LNCAP (cell line): ENCODE measurements at regions not wholly inside any gene's neighbourhood (a gene's known extent, or its start where the extent isn't known, plus 50 kb on each side); places are given as distances from the start of the nearest gene placed in this dataset.

Experiments used
- TF ChIP-seq, protein P1 (sequence below): fragments of 450-650 bp; IDR thresholded peaks from 2 replicates; pipeline ENCODE4 v1.5.1; 2017; ENCODE audit warnings: mild to moderate bottlenecking

- TF ChIP-seq, protein P1, sequence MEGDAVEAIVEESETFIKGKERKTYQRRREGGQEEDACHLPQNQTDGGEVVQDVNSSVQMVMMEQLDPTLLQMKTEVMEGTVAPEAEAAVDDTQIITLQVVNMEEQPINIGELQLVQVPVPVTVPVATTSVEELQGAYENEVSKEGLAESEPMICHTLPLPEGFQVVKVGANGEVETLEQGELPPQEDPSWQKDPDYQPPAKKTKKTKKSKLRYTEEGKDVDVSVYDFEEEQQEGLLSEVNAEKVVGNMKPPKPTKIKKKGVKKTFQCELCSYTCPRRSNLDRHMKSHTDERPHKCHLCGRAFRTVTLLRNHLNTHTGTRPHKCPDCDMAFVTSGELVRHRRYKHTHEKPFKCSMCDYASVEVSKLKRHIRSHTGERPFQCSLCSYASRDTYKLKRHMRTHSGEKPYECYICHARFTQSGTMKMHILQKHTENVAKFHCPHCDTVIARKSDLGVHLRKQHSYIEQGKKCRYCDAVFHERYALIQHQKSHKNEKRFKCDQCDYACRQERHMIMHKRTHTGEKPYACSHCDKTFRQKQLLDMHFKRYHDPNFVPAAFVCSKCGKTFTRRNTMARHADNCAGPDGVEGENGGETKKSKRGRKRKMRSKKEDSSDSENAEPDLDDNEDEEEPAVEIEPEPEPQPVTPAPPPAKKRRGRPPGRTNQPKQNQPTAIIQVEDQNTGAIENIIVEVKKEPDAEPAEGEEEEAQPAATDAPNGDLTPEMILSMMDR, result no peak
Measured at GRCh38 chr10:113303544-113304146, 249.2 kb upstream of the HABP2 start.

DNA sequence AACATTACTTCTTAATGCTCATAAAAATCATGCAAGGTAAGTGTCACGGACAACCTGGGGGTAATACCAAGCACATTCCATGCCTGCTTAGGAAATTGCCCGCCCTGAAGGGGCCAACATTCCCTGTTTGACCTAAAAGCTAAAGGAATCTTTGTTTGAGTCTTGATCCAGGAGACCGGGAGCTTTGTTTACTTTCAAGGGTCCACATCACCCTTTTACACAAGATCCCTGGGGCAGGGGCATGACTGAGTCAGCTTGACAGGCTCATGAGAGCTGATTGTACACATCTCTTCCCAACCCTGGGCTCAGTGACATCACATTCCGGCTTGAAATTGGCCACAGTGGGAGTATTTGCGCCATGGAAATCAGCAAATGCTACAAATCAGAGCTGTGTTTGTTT, 248.1 kb upstream of the HABP2 start:
- TF ChIP-seq, protein P1, result no peak

DNA sequence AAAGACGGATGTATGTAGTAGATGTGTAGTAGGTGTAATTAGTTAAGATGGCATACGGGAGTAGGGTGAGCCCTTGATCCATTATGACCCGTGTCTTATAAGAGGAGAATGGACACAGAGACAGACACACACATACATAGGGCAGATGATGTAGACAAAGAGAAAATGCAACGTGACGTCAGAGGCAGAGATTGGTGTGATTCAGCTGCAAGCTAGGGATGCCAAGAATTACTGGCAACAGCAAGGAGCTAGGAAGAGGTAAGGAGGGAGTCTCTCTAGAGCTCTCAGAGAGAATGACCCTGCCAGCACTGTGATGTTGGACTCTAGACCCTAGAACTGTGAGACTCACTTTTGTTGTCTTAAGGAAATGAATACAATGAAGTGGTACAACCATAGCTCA, 247.0 kb upstream of the HABP2 start:
- TF ChIP-seq, protein P1, result no peak

DNA sequence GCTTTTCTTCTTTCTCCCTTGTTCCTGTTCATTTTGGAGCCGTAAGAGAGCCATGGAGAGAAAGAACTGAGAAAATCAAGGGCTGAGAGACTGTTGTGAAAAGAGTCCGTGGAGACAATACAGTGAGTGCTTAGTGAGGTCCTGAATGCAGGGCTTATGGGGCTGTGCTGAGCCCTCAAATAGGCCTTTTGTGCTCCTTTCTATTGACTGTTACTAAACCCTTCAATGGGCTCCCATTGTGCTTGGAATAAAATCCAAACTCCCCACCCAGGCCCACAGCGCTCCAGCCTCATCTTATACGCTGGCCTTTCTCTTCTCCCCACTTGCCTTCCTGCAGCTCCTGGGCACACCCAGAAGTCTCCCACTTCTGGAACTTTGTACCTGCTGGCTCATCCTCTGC, 243.1 kb upstream of the HABP2 start:
- TF ChIP-seq, protein P1, result no peak

GRCh38 chr10:113310347-113310746, 242.5 kb upstream of the HABP2 start:
- TF ChIP-seq, protein P1, result no peak

DNA sequence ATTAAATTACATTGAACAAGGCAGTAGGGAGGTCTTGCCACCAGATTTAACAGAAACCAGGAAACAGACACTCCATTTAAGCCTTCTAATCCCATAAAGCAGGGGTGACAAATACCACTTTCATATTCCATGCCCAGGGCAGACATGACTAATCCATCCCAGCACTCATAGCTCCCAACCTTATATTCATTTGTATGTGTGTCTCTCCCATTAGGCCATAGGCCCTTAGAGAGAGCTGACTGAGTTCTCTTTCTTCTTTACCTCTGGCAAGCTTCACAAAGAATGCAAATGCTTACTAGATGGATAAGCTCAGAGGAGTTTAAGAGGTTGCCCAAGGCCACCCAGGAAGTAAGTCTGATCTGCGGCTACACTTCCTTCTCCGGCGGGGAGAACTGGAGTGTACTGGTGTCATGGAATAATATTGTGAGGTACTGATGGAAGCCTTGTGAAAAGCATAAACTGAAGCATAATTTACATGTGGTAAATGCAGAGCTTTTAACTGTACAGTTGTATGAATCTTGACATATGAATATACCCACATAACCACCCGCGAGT, 239.7 kb upstream of the HABP2 start:
- TF ChIP-seq, protein P1, result no peak

DNA sequence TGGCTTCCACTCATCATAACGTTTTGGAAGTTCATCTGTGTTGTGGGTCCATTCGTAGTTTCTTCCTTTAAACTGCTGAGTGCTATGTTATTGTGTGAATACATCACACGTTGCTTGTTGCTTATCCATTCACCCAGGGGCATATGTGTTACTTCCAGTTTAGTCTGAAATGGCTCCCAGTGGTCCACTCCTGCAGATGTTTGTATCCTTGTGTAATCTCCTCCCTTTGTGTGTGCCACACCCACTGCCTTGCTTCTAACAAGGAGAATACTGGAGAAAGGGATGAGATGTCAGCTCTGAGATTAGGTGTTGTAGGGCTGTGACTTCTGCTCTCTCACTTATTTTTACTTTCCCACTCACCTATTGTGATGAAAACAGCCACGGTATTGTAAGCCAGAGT, 239.1 kb upstream of the HABP2 start:
- TF ChIP-seq, protein P1, result no peak

GRCh38 chr10:113316506-113316905, 236.3 kb upstream of the HABP2 start:
- TF ChIP-seq, protein P1, result no peak
